Superior temporal gyrus (tissue), 1 donor: ENCODE measurements at regions not wholly inside any gene's neighbourhood (a gene's known extent, or its start where the extent isn't known, plus 50 kb on each side); places are given as distances from the start of the nearest gene placed in this dataset.
"Not testable (repeated sequence)": the region's sequence is repeated elsewhere in the genome, so short reads cannot be mapped to it uniquely, and the experiment has no call there.

Experiments
- DNase-seq: peaks from one replicate; pipeline ENCODE4 v3.0.0-alpha.2; 2016; ENCODE audit errors: extremely low spot score

DNA sequence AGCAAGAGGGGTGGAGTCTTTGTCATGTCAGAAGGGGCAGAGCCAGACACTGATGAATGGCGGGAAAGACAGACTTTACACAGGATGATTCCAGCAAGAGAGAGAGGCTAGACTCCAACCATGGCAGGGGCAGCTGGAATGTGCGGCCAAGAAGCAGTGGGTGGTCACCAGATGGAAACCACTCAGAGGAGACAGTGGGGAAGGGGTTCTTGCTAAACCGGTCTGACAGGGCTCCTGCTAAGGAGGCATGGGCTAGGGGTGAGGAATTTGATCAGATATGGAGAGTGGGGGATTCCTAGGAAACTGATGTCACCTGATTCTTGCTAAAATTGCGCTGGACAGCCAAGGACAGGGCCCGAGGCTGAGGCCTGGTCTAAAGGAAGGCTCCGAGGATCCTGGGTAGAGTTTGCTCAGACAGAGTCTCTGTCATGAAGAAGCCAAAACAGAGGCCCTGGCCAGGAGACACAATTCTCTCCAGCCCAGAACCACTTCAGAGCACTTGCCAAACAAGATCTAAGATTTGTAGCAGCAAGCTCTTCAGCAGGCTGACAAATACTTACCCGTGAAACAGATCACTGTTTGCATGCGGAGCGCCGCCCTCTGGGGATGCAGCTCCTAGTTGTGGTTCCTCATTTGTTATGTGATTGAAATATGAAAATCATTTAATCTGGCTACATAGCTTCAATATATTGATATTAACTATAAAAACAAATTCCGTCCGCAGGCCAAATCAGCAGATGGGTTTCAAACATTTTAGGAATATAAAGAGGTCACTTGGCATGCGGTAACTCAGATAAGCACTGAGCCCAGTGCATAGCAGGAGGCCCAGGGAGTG is 377.0 kb downstream of the TCERG1L start:
- DNase-seq, result no peak

DNA sequence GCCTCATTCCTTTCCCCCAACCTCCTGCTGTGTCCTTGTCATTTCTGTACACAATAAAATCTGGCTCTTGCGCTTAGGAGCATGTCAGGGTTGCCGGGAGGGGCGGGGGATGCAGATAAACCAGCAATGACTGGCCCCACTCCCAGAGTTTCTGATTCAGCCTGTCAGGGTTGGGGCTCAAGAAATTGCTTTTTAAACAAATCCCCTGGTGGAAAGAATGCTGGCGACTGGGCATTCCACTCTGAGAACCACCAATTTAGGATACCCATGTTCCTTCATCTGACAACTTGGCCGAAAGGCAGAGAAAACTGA is 376.4 kb downstream of the TCERG1L start:
- DNase-seq, result no peak

DNA sequence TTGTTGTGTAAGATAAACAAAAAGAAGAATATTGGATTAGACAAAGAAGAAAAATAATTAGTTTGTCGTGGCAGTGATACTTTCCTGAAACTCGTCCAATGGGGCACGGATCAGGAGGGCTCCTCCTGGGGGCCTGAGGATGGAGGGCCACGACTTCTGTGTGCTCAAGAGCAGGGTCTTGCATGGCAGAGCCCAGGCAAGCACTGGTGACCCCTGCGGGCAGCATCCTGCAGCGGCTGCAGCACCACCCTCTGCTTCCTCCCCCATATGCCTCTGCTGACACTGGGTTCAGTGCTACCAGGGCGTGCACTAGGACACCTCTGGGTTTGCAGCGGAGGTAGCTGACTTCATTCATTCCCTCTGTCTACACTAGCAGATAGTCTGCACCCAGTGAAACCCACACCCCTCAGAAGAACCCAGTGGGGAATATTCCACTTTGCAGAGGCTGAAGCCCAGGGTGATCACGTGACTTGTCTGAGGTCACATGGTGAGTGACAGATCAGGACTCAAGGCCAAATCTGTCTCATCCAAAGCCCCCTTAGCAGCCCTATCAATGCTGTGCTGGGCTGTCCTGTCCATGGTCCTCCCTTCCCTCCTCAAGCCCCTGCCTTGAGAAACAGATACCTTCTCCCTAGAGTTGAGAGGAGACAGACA is 375.5 kb downstream of the TCERG1L start:
- no peak for DNase-seq

DNA sequence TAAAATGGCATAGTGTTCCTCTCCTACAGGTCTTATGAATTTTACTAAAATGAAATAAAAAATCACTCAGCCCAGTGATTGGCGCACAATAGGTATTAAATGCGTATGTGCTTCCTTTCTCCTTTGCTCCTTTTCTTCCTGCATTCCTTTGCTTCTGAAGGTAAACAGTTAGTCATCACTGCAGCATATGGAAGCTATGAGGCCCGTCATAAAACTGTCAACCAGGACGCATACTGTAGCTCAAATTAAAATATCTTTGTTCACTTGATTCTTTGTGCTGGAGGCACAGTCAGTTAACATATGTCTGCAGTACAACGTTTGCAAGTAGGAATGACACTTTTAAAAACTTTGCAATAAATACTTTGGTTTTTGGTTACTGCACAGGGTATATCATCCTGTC is 374.7 kb downstream of the TCERG1L start:
- no peak for DNase-seq

DNA sequence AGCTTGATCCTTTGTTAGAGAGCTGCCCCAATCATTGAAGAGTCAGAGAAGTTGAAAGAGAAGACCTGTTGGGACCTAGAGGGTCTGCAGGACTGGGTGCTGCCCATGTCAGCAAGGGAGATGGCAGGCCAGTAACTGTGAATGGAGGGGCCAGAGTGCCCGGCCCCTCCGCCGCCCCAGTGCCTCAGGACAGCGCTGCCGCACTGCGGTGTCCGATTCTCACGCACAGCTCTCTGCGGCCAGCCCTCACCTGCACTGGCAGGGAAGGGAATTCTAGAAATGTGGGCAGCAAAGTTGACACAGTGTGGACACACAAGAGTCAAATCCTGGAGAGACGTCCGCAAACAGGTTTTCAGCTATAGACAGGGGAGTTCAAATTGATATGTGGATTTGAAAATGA is 373.5 kb downstream of the TCERG1L start:
- no peak for DNase-seq

DNA sequence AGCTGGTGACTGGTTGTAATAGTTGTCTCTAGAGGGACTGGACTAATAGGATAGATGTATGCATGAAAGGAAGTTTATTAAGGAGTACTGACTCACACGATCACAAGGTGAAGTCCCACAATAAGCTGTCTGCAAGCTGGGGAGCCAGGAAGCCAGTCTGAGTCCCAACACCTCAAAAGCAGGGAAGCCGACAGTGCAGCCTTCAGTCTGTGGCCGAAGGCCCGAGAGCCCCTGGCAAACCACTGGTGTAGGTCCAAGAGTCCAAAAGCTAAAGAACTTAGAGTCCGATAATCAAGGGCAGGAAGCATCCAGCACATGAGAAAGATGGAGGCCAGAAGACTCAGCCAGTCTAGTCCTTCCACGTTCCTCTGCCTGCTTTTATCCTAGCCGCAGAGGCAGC is 372.6 kb downstream of the TCERG1L start:
- DNase-seq, result not testable (repeated sequence)

DNA sequence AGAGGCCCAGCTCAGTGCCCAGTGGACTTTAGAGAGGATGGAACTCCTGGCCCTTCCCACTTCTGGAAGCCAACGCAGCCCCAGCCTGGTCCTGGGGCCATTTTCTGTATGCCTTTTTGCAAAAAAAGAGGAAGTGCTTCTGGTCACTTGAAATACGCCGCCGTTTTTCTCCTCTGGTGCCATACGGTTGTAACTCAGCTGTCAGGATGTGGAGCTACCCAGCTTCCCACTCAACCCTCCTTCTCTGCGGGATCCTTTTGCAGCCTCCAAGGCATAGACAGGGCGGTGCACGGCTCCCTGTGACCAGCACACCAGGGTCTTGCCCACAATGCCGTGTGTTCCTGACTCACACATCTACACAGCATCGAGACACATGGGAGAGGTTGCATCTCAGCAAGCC is 369.6 kb downstream of the TCERG1L start:
- DNase-seq, result no peak

DNA sequence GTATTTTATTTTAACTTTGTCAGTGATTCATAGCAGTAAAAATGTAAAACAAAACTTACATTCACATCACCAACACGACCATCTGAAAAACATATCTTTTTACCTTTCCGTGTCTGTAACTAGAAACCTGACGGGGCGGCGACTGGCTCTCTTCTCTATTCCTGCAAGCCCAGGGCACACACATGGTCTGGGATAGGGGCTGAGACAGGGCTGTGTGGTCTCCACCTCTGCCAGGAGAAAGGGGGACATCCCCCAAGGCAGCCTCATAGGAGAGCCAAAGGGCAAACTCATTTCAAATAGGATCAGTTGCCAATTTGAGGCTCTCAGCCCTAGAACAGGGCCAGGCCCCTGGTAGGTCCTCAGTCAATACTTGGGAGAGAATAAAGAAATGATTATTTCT is 359.4 kb downstream of the TCERG1L start:
- DNase-seq, result no peak

DNA sequence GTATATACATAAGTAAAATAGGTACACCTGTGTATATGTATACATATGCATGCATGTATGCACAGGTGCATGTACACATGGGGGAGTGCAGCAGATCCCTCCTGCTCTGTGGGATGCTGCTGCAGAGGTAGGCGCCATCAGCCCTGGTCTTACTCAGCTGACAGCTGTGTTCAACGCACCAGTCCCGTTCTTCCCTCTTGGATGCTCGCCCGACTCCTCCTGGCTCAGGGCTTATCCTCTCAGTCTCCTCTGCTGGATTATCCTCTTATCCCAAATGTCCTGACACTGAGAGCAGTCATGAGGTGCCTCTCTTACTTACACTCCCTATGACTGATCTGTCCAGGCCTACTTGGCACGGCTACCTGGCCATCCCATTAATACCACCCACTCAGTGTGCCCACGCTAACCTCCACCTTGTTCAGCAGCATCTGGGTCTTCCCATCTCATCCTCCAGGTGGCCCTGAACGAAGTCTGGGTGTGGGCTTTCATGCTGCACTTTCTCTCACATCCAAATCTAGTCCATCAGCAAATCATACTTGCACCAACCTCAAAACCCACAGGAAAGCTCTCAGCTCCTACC is 357.1 kb downstream of the TCERG1L start:
- no peak for DNase-seq

DNA sequence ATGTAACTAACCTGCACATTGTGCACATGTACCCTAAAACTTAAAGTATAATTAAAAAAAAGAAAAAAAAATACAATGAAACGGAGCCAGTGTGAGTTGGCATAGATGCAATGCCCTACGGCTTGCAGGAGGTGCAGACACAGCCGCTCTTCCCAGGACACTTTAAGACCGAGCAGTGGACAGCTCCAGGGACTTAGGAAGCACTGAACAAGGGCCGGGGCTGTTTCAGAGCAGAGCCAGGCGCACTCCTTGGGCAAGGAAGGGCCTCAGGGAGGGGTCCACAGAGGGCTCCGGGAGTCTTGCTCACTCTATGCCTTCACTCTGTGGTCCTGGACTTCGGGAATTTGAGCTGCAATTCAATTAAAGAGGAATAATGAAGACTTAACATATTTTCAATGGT is 355.3 kb downstream of the TCERG1L start:
- no peak for DNase-seq

DNA sequence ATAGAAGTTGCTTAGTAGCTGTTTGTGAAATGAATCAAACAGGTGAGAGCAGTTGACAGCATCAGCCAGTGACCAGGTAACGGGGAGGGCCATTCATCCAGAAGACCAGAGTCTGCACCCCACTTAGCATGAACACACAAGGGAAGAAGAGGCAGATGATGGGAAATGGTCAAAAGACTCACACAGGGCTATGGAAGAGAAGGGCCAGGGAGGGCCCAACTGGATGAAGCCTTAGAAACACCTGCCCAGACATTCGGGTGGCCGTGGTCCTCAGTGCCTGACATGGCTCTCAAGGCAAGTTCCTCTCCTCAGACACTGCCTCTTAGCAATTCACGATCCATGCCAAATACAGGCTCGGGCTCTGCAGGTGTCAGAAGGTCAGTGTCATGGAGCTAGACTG is 354.1 kb downstream of the TCERG1L start:
- DNase-seq, result no peak

DNA sequence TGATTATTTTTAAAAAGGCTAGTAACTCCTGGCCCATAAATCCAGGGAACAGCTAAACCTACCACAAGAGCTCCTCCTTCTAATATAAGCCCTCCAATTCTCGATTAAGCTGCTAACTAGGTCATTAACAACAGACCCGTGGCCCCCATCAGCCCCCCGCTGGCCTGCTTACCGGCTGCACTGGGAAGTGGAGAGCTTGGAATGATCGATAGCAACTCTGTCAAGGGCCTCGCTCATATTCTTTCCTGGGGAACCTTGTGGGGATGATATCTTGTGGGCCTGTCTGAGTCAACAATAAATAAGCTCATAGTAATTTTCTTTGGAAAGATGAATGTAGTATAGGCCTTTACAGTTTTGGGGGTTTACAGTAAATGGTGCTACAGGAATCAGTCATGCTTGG is 353.5 kb downstream of the TCERG1L start:
- no peak for DNase-seq

DNA sequence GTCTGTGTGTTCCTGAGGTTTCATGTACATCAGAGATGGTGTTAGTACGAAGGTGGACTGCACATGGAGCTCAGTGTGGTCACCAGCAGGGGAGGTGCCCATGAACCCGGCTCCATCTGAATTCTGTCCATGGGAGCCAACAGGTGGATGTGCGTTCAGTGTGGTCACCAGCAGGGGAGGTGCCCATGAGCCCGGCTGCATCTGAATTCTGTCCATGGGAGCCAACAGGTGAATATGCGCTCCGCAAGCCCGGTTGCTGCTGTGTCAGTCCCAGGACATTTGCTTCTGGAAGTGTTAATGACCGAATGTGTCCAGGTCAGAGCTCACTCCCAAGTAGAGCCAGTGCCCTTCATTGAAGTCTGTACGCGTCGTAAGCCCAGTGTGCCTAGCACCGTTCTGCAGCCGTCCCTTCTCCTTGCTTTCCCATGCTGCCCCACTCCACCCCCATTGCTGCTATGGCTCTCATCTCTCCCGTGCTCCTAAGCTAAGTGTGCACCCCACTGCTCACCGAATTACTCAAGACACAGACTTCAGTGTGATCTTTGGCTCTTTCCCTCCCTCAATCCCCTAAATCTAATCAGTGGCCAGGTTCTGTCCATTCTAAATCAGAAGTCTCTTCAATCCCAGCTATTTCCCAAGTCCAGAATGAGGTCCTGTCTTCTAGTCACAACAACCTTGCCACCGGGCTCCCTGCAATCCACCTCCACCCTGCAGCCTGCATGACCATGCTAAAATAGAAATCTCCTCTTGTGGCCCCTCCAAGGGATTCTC is 352.4 kb downstream of the TCERG1L start:
- no peak for DNase-seq

DNA sequence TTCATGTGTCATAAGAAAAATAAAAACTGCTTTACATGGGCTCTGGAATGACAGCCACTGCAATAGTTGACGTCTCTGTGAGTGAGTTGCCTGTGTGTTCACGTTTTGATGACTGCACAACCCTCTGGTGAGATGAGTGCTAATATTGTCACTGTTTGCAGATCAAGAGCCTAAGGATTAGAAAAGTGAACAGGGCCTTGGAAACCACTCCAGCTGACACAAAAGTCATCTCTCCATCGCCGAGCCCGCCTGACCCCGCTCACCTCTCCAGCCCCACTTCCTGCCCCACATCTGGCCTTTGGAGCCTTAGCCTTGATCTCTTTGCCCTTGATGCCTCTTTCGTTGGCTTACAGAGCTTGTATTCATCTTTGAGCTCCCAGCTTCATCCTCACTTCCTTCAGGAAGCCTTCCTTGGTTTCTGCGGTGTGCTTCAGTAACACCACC is 351.7 kb downstream of the TCERG1L start:
- DNase-seq, result no peak

DNA sequence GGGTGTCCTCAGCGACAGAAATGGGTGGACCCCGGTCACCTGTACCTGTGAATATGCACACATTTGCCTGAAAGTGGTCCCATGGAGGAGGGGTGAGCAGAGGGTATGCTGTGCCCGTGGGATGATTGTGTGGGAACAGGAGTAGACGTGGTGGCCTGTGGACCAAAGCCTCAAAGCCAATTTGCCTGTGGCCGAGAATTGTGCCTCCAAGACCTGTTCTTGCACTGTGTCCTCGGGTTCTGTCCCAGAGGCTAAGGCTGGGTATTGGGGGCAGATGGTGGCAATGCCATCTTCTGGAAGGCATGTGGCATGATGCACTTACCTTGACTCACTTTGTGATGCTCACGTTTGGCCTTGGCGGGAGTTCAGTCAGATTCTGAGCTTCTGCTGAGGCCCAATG is 351.0 kb downstream of the TCERG1L start:
- no peak for DNase-seq

DNA sequence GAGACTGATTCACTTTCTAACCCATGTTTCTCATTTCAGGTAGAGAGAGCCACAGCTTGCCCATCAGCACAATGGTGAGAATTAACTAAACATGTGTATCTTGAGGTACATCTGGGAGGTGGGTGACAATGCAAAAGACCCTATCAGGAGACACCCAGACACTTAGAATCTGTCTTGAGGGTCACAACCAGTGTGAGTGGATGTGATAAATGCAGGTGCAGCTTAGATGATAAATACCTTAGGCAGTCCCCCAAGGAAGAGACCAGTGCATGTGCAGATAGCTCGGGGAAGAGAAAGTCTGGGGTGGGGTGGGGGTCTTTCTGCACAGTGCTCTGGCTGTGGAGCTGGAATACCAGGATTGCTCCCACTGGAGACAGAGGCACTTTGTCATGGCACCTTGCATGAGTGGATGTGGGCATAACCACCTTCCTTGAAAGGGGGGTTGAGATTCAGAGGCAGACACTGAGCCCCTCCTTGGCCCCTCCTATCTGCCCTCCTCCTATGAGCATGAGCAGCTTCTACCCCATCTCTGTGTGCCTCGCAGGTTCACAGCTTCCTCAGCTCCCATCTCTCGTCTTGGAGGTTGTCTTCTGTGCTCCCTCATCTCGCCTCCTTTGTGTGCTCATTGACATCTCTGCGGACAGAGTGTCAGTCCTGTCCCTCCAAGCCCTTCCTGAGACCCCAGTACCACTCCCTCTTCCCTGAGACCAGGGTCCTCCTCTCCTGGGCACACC is 349.8 kb downstream of the TCERG1L start:
- DNase-seq, result no peak

DNA sequence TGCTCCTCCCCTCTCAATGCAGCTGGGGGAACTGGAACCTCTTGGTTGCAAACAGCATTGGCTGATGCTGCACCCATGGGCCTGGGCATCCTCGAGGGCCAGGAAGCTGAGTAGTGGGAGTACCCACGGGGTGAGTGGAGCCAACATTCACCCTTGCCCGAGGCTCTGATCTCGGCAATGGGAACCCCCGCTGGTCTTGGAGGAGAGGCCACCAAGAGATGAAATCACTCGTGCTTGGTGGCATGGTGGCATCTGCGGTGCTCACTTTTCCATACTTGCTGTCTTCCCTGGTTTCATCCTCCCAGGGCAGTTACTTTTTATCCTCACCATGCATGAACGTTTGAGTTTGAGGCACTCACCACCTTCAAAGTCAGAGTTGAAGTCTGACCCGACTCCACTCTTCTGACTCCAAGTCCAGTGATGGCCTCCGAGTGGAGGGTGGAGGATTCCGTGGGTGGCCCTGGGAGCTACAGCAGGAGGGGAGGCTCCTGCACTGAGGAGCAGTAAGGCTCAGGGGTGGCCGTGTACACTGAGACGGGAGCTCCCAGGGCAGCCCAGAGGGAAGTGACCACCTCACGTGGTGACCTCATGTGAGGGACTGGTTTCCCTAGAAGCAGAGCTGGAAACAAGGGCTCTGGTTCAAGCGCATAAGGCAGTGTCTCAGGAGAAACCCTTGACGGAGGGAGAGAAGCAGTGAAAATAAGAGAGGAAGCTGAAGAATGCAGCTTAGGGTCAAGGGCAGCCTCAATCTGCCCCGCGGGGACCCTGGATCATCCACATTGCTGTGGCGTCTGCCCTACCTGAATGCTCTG is 349.1 kb downstream of the TCERG1L start:
- no peak for DNase-seq

DNA sequence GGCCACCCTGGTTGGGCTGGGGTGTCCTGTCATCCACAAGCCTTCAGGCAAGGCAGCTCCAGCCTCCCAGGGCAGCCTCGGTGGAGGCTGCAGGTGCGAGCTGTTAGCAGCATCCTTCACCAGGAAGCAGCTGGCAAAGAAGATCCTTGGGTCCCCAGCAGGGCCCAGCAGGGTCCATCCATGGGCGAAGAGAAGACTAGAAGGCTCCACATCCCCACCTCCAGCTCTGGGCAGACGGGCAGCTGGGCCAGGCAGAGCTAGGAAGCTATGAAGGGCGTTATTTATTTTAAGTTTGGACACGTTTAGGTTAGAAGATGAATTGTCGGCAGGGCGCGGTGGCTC is 348.5 kb downstream of the TCERG1L start:
- no peak for DNase-seq

DNA sequence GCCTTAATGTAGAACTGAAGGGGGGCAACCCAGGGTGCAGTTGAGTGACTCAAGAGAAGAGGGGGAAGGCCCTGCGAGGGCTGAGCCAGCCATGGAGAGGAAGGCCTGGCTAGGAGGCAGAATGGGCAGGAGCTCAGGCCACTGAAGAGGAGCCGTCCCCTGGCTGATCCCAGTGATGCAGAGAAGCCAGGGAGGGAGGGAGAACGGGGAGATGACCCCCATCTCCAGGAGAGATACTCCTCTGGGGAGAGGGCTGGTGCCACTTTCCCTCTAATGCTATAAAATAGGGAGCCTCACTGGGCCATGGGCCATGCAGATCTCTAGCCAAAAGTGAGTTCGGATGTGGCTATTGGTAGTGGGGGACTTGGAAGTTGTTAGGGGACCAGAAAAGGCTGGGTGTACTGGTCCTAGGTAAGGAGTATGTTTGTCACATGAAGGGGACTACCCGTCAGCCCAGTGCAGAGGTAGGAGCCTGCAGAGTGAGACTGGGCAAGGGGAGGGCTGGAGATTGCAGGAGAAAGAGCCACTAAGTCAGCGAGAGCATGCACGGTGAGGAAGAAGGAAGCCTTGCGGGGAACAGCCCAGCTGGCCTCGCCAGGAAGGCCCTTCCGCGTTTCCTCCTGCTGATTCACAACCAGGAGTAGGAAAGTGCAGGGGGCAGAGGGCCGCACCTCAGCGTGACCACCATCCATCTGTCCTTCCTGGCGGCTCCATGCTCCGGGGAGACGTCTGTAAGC is 347.6 kb downstream of the TCERG1L start:
- no peak for DNase-seq

DNA sequence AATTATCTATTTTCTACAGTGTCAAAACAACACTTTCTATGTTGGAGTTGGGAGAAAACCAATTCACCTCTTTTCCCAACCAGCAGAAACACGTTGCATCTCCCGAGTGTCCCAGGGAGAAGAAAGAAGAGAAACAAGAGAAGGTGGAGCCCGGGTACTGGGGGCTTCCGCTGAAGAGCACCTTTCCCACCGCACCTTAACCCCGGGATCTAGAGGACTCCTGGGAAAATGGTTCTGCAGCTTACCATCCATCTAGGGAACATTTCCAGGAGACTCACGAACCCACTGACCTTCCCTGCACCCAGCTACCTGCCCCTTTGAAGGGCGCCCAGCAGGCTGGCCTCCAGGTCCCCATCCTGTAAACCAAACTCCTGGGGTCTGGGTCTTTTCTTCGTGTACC is 346.8 kb downstream of the TCERG1L start:
- no peak for DNase-seq
